A673 (cell line): ENCODE measurements at regions not wholly inside any gene's neighbourhood (a gene's known extent, or its start where the extent isn't known, plus 50 kb on each side); places are given as distances from the start of the nearest gene placed in this dataset.

Source experiments
- EZH2 ChIP-seq: fragments of 200-600 bp; sonication (generic); IDR thresholded peaks from 2 replicates; pipeline ENCODE4 v1.6.1; 2017; ENCODE audit warnings: borderline replicate concordance, low read depth, mild to moderate bottlenecking, mixed read lengths, antibody characterized with exemption, low read length; ENCODE audit not compliant: poor library complexity, severe bottlenecking
- TF ChIP-seq, protein P1 (sequence below): fragments of 300-800, 200-600 bp; sonication (generic); conservative IDR thresholded peaks from 2 replicates; pipeline ENCODE4 v1.5.1; 2017; ENCODE audit warnings: low read depth, mild to moderate bottlenecking, antibody characterized with exemption, low read length, moderate library complexity, mixed read lengths

DNA sequence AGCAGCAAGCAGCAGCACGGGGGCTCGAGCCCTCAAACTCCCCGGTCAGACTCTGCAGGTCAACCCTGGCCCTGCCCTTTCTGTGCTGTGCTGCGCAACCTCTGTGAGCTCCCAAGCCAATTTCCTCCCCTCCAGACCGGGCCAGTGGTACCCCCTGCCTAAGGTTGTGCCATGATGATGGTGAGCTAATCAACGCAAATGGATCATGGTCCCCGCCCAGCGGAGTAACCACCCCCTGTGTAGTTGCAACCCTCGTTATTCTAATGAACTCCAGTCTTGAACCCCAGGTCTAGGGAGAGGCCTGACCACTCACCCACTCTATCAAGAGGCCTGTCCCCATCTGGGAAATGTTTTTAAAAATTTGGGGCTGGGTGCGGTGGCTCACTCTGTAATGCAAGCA is 201.8 kb upstream of the FOXF1 start:
- TF ChIP-seq, protein P1, sequence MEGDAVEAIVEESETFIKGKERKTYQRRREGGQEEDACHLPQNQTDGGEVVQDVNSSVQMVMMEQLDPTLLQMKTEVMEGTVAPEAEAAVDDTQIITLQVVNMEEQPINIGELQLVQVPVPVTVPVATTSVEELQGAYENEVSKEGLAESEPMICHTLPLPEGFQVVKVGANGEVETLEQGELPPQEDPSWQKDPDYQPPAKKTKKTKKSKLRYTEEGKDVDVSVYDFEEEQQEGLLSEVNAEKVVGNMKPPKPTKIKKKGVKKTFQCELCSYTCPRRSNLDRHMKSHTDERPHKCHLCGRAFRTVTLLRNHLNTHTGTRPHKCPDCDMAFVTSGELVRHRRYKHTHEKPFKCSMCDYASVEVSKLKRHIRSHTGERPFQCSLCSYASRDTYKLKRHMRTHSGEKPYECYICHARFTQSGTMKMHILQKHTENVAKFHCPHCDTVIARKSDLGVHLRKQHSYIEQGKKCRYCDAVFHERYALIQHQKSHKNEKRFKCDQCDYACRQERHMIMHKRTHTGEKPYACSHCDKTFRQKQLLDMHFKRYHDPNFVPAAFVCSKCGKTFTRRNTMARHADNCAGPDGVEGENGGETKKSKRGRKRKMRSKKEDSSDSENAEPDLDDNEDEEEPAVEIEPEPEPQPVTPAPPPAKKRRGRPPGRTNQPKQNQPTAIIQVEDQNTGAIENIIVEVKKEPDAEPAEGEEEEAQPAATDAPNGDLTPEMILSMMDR, result no peak
- TF ChIP-seq EZH2, result no peak
